GM12878 (cell line): ENCODE measurements at regions not wholly inside any gene's neighbourhood (a gene's known extent, or its start where the extent isn't known, plus 50 kb on each side); places are given as distances from the start of the nearest gene placed in this dataset.

Source experiments
- ATAC-seq: fragments of 200-7000 bp; cut with Tn5 transposase; 3 replicates; pipeline ENCODE4 v1.9.1; 2020; ENCODE audit warnings: mild to moderate bottlenecking, moderate library complexity
- BruUV-seq: library from RNA; stranded (reverse); fragments of 400-500 nt; replicated peaks from 2 replicates; lab custom pipeline; 2021; lab: Mats Ljungman, UMichigan
- CTCF ChIA-PET: fragments of 300-600 bp; sonication (Branson Sonifier 250); formaldehyde crosslinking; extraction: SDS; loops from one replicate; lab custom pipeline; 2021; ENCODE audit warnings: inconsistent platforms; lab: Yijun Ruan, JAX
- POLR2A ChIA-PET: fragments of 350-600 bp; formaldehyde crosslinking; extraction: SDS; loops from one replicate; lab custom pipeline; 2021; ENCODE audit warnings: inconsistent platforms; lab: Charles Lee
- RAD21 ChIA-PET: fragments of 300-600 bp; sonication (Branson Sonifier 250); formaldehyde crosslinking; loops from one replicate; lab custom pipeline; 2023; ENCODE audit warnings: antibody characterized with exemption; ENCODE audit not compliant: unreplicated experiment; lab: Charles Lee
- SMC1A ChIA-PET: fragments of 300-600 bp; sonication (Branson Sonifier 250); formaldehyde crosslinking; loops from one replicate; lab custom pipeline; 2023; ENCODE audit not compliant: unreplicated experiment, uncharacterized antibody; lab: Charles Lee
- DNase-seq: peaks from one replicate; pipeline ENCODE4 v3.0.0-alpha.2; 2011; ENCODE audit warnings: low read depth, low spot score
- FAIRE-seq: peaks from 3 replicates; lab custom pipeline; 2011; peaks lifted over from hg19 to GRCh38; lab: Jason Lieb, UNC
- H2AFZ ChIP-seq: 2 replicates; pipeline ENCODE4 v1.6.0; 2011; ENCODE audit warnings: low read depth, low read length, control low read depth; ENCODE audit not compliant: control insufficient read depth
- H3K27ac ChIP-seq: 2 replicates; pipeline ENCODE4 v1.5.1; 2011; ENCODE audit warnings: control low read depth; ENCODE audit not compliant: control insufficient read depth, insufficient read depth
- H3K27me3 ChIP-seq, 2 experiments: replicated peaks in 1 of 2; 2 replicates each; pipeline versions ENCODE4 v1.6.0 to v1.6.1; 2011; ENCODE audit warnings: low read length in 1 of 2; ENCODE audit not compliant: control insufficient read depth in 2 of 2, insufficient read depth in 2 of 2
- H3K36me3 ChIP-seq, 2 experiments: 2 replicates each; pipeline ENCODE4 v1.5.1; 2011; ENCODE audit warnings: low read length in 1 of 2; ENCODE audit not compliant: control insufficient read depth in 2 of 2, insufficient read depth in 2 of 2
- H3K4me1 ChIP-seq: 2 replicates; pipeline ENCODE4 v1.6.1; 2011; ENCODE audit warnings: mild to moderate bottlenecking, low read length, moderate library complexity, mixed read lengths; ENCODE audit not compliant: control insufficient read depth, insufficient read depth
- H3K4me2 ChIP-seq: 2 replicates; pipeline ENCODE4 v1.6.0; 2011; ENCODE audit warnings: control low read depth; ENCODE audit not compliant: control insufficient read depth, insufficient read depth
- H3K4me3 ChIP-seq: fragments of 200-600 bp; sonication (generic); 2 replicates; pipeline ENCODE4 v1.5.1; 2016
- H3K79me2 ChIP-seq: 2 replicates; pipeline ENCODE4 v1.6.0; 2011; ENCODE audit warnings: low read length; ENCODE audit not compliant: control insufficient read depth, insufficient read depth
- H3K9ac ChIP-seq: 2 replicates; pipeline ENCODE4 v1.8.0; 2011; ENCODE audit warnings: low read length, control low read depth, mixed read lengths; ENCODE audit not compliant: control insufficient read depth, insufficient read depth
- H3K9me3 ChIP-seq: replicated peaks from 3 replicates; pipeline ENCODE4 v1.5.1; 2011; ENCODE audit warnings: mild to moderate bottlenecking, low read length; ENCODE audit not compliant: control insufficient read depth, insufficient read depth
- H4K20me1 ChIP-seq: 2 replicates; pipeline ENCODE4 v1.6.0; 2011; ENCODE audit not compliant: control insufficient read depth, insufficient read depth
- ATF7 ChIP-seq: fragments of 450-650 bp; IDR thresholded peaks from 2 replicates; pipeline ENCODE4 v1.6.1; 2016; ENCODE audit warnings: low read depth, mild to moderate bottlenecking
- BHLHE40 ChIP-seq, 2 experiments: fragments of 450-650 bp in 1 of 2; IDR thresholded peaks; 2 replicates each; pipeline ENCODE4 v1.6.1; 2011 to 2017; ENCODE audit warnings: low read depth in 2 of 2, borderline replicate concordance in 1 of 2, improper control_type of control experiment in 1 of 2, low read length in 1 of 2, mild to moderate bottlenecking in 1 of 2
- FOS ChIP-seq: IDR thresholded peaks from 3 replicates; pipeline ENCODE4 v1.6.1; 2011; ENCODE audit warnings: borderline replicate concordance; ENCODE audit not compliant: insufficient read length; ENCODE audit errors: extremely low read depth
- HCFC1 ChIP-seq: fragments of 150-350 bp; IDR thresholded peaks from 2 replicates; pipeline ENCODE4 v1.6.1; 2014; ENCODE audit warnings: low read length
- HDAC6 ChIP-seq: fragments of 200-600 bp; sonication (generic); IDR thresholded peaks from one replicate; pipeline ENCODE4 v1.8.0; 2017; ENCODE audit warnings: antibody characterized with exemption; ENCODE audit not compliant: unreplicated experiment
- KDM1A ChIP-seq: fragments of 200-600 bp; sonication (generic); IDR thresholded peaks from 2 replicates; pipeline ENCODE4 v1.6.1; 2016; ENCODE audit warnings: borderline replicate concordance
- NBN ChIP-seq: fragments of 450-650 bp; IDR thresholded peaks from 2 replicates; pipeline ENCODE4 v1.6.1; 2016
- NFIC ChIP-seq: IDR thresholded peaks from 2 replicates; pipeline ENCODE4 v1.6.1; 2012; ENCODE audit warnings: low read depth, mild to moderate bottlenecking, inconsistent platforms, low read length, moderate library complexity
- RCOR1 ChIP-seq: conservative IDR thresholded peaks from 2 replicates; pipeline ENCODE4 v1.6.1; 2012; ENCODE audit warnings: low read depth, low read length, improper control_type of control experiment
- RFX5 ChIP-seq: IDR thresholded peaks from 2 replicates; pipeline ENCODE4 v1.6.1; 2011; ENCODE audit warnings: low read depth, low read length, improper control_type of control experiment
- SREBF2 ChIP-seq: IDR thresholded peaks from 2 replicates; pipeline ENCODE4 v1.6.1; 2012; ENCODE audit warnings: mild to moderate bottlenecking, low read length
- TCF12 ChIP-seq: IDR thresholded peaks from 2 replicates; pipeline ENCODE4 v1.6.1; 2011; ENCODE audit warnings: low read depth, mild to moderate bottlenecking, low read length
- ZBTB40 ChIP-seq: fragments of 450-650 bp; IDR thresholded peaks from 2 replicates; pipeline ENCODE4 v1.6.1; 2016; ENCODE audit warnings: mild to moderate bottlenecking, moderate library complexity, borderline replicate concordance
- ZNF207 ChIP-seq: fragments of 450-650 bp; IDR thresholded peaks from 2 replicates; pipeline ENCODE4 v1.6.1; 2014; ENCODE audit warnings: antibody characterized with exemption, mild to moderate bottlenecking, borderline replicate concordance
- ZZZ3 ChIP-seq: IDR thresholded peaks from 2 replicates; pipeline ENCODE4 v1.6.1; 2011; ENCODE audit warnings: low read depth; ENCODE audit not compliant: control insufficient read depth, insufficient read length
- WGBS: methylation state at CpG from one replicate; pipeline ENCODE4 v1.1.6; 2016; ENCODE audit warnings: low lambda C conversion rate; ENCODE audit not compliant: insufficient replicate concordance, insufficient coverage; ENCODE audit errors: missing lambda C conversion rate; 5-methylcytosine and 5-hydroxymethylcytosine counted together
- in situ Hi-C: fragments of 300-500 bp; cut with MboI; formaldehyde crosslinking; loops from 9 replicates; pipeline ENCODE4 v1.14.3; 2018; ENCODE audit warnings: mixed read lengths
- intact Hi-C: fragments of 100-400 bp; cut with micrococcal nuclease; formaldehyde crosslinking; loops from one replicate; pipeline ENCODE4 v1.14.2; 2022; ENCODE audit not compliant: unreplicated experiment

GRCh38 chr10:4460267-4460666 lies 365.7 kb upstream of the AKR1E2 start (continued):
- no peak for TF ChIP-seq BHLHE40 (IDR thresholded peaks at IDR 0.05; ENCODE audit: borderline replicate concordance in 1 of 2, low read depth in 2 of 2, low read length in 1 of 2)
- no peak for TF ChIP-seq TCF12

GRCh38 chr10:4459531-4459930 lies 366.5 kb upstream of the AKR1E2 start:
- no peaks in the 10 kb centered on the region for H3K27me3 ChIP-seq
- H3K9me3 ChIP-seq, result no peaks in the 10 kb centered on the region
- POLR2A ChIA-PET, result no interaction called here
- FAIRE-seq, result no peak
- no peaks in the 10 kb centered on the region for H3K79me2 ChIP-seq
- RAD21 ChIA-PET, result no interaction called here
- H3K4me1 ChIP-seq, result no peaks in the 10 kb centered on the region
- in situ Hi-C loops (no loop called here), intact Hi-C loops (no loop called here)
- no peak overlapping the region for H3K27ac ChIP-seq
- SMC1A ChIA-PET, result no interaction called here
- no peak overlapping the region for H3K4me2 ChIP-seq
- no peak for TF ChIP-seq NBN
- no peak for TF ChIP-seq KDM1A
- TF ChIP-seq ZZZ3, result no peak
- TF ChIP-seq RFX5, result no peak
- no peak for ATAC-seq
- WGBS, result 50% methylated on average over 5 of the region's 5 CpGs
- H3K4me3 ChIP-seq, result no peak overlapping the region
- no TSS peak for BruUV-seq
- H3K9ac ChIP-seq, result no peak overlapping the region
- DNase-seq, result no peak
- H4K20me1 ChIP-seq, result no peaks in the 10 kb centered on the region
- H2AFZ ChIP-seq, result no peak overlapping the region
- H3K36me3 ChIP-seq, result no peaks in the 10 kb centered on the region
- CTCF ChIA-PET, result no interaction called here

DNA sequence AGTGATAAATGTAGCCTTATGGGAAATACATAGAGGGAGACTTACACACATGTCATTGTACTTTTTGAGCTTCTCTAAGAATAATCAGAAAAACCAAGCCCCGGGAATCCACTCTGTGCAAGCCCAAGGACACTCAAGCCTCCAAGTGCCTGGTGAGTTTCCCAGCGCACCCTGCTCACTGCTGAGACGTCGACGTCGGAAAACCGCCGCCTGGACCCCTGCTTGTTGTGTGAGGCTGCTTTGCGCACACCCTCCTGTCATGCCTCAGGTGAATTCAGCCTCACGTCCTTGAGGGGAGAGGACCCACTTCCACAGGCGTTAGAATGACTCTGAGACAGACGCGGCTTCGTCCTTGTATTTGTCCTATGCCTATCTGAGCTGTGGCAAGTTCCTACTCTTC lies 368.4 kb upstream of the AKR1E2 start:
- BruUV-seq, result no TSS peak
- Histone ChIP-seq H3K36me3 (no peaks in the 10 kb centered on the region), H3K4me3 (no peak overlapping the region), H3K27ac (no peak overlapping the region), H3K4me1 (no peaks in the 10 kb centered on the region), H3K9ac (no peak overlapping the region), H3K27me3 (no peaks in the 10 kb centered on the region), H2AFZ (no peak overlapping the region), H3K79me2 (no peaks in the 10 kb centered on the region), H4K20me1 (no peaks in the 10 kb centered on the region), H3K4me2 (no peak overlapping the region), H3K9me3 (no peaks in the 10 kb centered on the region)
- DNase-seq, result no peak
- SMC1A ChIA-PET, result interaction anchor here (0.5 kb wide), 1 partner anchor 301 kb away, joined by 4 read pairs; no protein-coding TSS in a partner anchor
- no peak for FAIRE-seq
- CTCF ChIA-PET, result interaction anchor here (1.2 kb wide), 1 partner anchor 25 kb away, joined by 3 read pairs; no protein-coding TSS in a partner anchor
- RAD21 ChIA-PET, result no interaction called here
- POLR2A ChIA-PET, result no interaction called here
- intact Hi-C loops (no loop called here), in situ Hi-C loops (no loop called here)
- 61% methylated on average over 14 of the region's 14 CpGs for WGBS
- no peak for ATAC-seq
- no peak for TF ChIP-seq HCFC1
- TF ChIP-seq ZBTB40, result no peak
- TF ChIP-seq NFIC, result no peak
- no peak for TF ChIP-seq FOS
- no peak for TF ChIP-seq ZNF207
- TF ChIP-seq HDAC6, result no peak
- no peak for TF ChIP-seq ATF7
- TF ChIP-seq SREBF2, result no peak
- TF ChIP-seq RCOR1, result no peak
